Fibroblast of mammary gland (primary cell): ENCODE measurements at regions not wholly inside any gene's neighbourhood (a gene's known extent, or its start where the extent isn't known, plus 50 kb on each side); places are given as distances from the start of the nearest gene placed in this dataset.

Experiments used
- DNase-seq: peaks from one replicate; pipeline ENCODE4 v3.0.0-alpha.2; 2010; ENCODE audit warnings: low read depth
- H3K4me3 ChIP-seq: 2 replicates; pipeline ENCODE4 v1.5.1; 2011; ENCODE audit warnings: low read depth, mild to moderate bottlenecking, low read length, moderate library complexity; ENCODE audit not compliant: control insufficient read depth
- CTCF ChIP-seq: conservative IDR thresholded peaks from 2 replicates; pipeline ENCODE4 v1.5.1; 2011; ENCODE audit warnings: low read depth, low read length, inconsistent platforms; ENCODE audit not compliant: control insufficient read depth, insufficient read depth

GRCh38 chr4:60134099-60134498 lies 1066.0 kb upstream of the ADGRL3 start:
- no peak overlapping the region for H3K4me3 ChIP-seq
- no peak for DNase-seq
- no peak for TF ChIP-seq CTCF

GRCh38 chr4:60155088-60155487 lies 1045.0 kb upstream of the ADGRL3 start:
- TF ChIP-seq CTCF, result no peak
- DNase-seq, result no peak

GRCh38 chr4:60173103-60173502 lies 1027.0 kb upstream of the ADGRL3 start:
- no peak overlapping the region for H3K4me3 ChIP-seq
- no peak for DNase-seq
- no peak for TF ChIP-seq CTCF

More at GRCh38 chr4:60155088-60155487, 1045.0 kb upstream of the ADGRL3 start:
- H3K4me3 ChIP-seq, result no peak overlapping the region

- DNase-seq, result no peak
- H3K4me3 ChIP-seq, result no peak overlapping the region
- TF ChIP-seq CTCF, result no peak
Measured at GRCh38 chr4:60173718-60174117, 1026.4 kb upstream of the ADGRL3 start.

- no peak overlapping the region for H3K4me3 ChIP-seq
- no peak for DNase-seq
- no peak for TF ChIP-seq CTCF
Measured at GRCh38 chr4:60175241-60175640, 1024.9 kb upstream of the ADGRL3 start.

- no peak for DNase-seq
- TF ChIP-seq CTCF, result no peak
- H3K4me3 ChIP-seq, result no peak overlapping the region
Measured at GRCh38 chr4:60187428-60187827, 1012.7 kb upstream of the ADGRL3 start.

GRCh38 chr4:60189286-60189685 lies 1010.8 kb upstream of the ADGRL3 start:
- H3K4me3 ChIP-seq, result no peak overlapping the region
- TF ChIP-seq CTCF, result no peak
- DNase-seq, result no peak
